NCI-H2171 (cell line): ENCODE measurements at regions not wholly inside any gene's neighbourhood (a gene's known extent, or its start where the extent isn't known, plus 50 kb on each side); places are given as distances from the start of the nearest gene placed in this dataset.
"Not testable (repeated sequence)": the region's sequence is repeated elsewhere in the genome, so short reads cannot be mapped to it uniquely, and the experiment has no call there.

ENCODE experiments used
- DNase-seq: peaks from one replicate; lab custom pipeline; 2025; lab: John Stamatoyannopoulos, UW

- no peak for DNase-seq
These were observed 1040.5 kb upstream of the GYPC start for GRCh38 chr2:125615438-125615837.

- no peak for DNase-seq
These were observed 1025.6 kb upstream of the GYPC start for GRCh38 chr2:125630377-125630776.

- no peak for DNase-seq
These were observed 1021.3 kb upstream of the GYPC start for GRCh38 chr2:125634662-125635061.

- DNase-seq: no peak
These were observed 1017.6 kb upstream of the GYPC start for GRCh38 chr2:125638345-125638744.

- no peak for DNase-seq
These were observed 1013.9 kb upstream of the GYPC start for GRCh38 chr2:125642032-125642431.

- no peak for DNase-seq
These were observed 1012.8 kb upstream of the GYPC start for GRCh38 chr2:125643128-125643527.

GRCh38 chr2:125643585-125643984 is 1012.4 kb upstream of the GYPC start:
- DNase-seq: no peak

- no peak for DNase-seq
These were observed 1011.7 kb upstream of the GYPC start for GRCh38 chr2:125644257-125644656.

GRCh38 chr2:125652280-125652679 is 1003.7 kb upstream of the GYPC start:
- no peak for DNase-seq

- no peak for DNase-seq
These were observed 1001.7 kb upstream of the GYPC start for GRCh38 chr2:125654226-125654625.

- no peak for DNase-seq
These were observed 999.8 kb upstream of the GYPC start for GRCh38 chr2:125656190-125656589.

- DNase-seq: no peak
These were observed 997.4 kb upstream of the GYPC start for GRCh38 chr2:125658583-125658982.

GRCh38 chr2:125660369-125660768 is 995.6 kb upstream of the GYPC start:
- not testable (repeated sequence) for DNase-seq

GRCh38 chr2:125667630-125668029 is 988.3 kb upstream of the GYPC start:
- no peak for DNase-seq

GRCh38 chr2:125679903-125680302 is 976.1 kb upstream of the GYPC start:
- no peak for DNase-seq

GRCh38 chr2:125680809-125681208 is 975.1 kb upstream of the GYPC start:
- no peak for DNase-seq

- no peak for DNase-seq
These were observed 974.4 kb upstream of the GYPC start for GRCh38 chr2:125681576-125681975.

- no peak for DNase-seq
These were observed 973.8 kb upstream of the GYPC start for GRCh38 chr2:125681976-125682805.

- no peak for DNase-seq
These were observed 971.7 kb upstream of the GYPC start for GRCh38 chr2:125684256-125684655.

- DNase-seq: no peak
These were observed 971.0 kb upstream of the GYPC start for GRCh38 chr2:125684932-125685331.

- DNase-seq: no peak
These were observed 959.4 kb upstream of the GYPC start for GRCh38 chr2:125696560-125696959.

- DNase-seq: no peak
These were observed 957.7 kb upstream of the GYPC start for GRCh38 chr2:125698280-125698679.

- DNase-seq: no peak
These were observed 954.9 kb upstream of the GYPC start for GRCh38 chr2:125701070-125701469.

- DNase-seq: no peak
These were observed 948.3 kb upstream of the GYPC start for GRCh38 chr2:125707611-125708010.
